H9 (cell line): ENCODE measurements at regions not wholly inside any gene's neighbourhood (a gene's known extent, or its start where the extent isn't known, plus 50 kb on each side); places are given as distances from the start of the nearest gene placed in this dataset.

Source experiments
- DNase-seq: peaks from one replicate; pipeline ENCODE4 v3.0.0-alpha.2; 2017
- H2AFZ ChIP-seq: one replicate; pipeline ENCODE4 v1.6.1; 2013; ENCODE audit warnings: mild to moderate bottlenecking, low read length, control low read depth, moderate library complexity
- H2AK5ac ChIP-seq: 2 replicates; pipeline ENCODE4 v1.6.1; 2013; ENCODE audit warnings: low read length, control low read depth, mixed read lengths; ENCODE audit not compliant: insufficient read length
- H2BK120ac ChIP-seq: one replicate; pipeline ENCODE4 v1.6.1; 2013; ENCODE audit warnings: low read depth, mild to moderate bottlenecking, low read length, control low read depth, inconsistent platforms; ENCODE audit not compliant: poor library complexity, severe bottlenecking
- H2BK12ac ChIP-seq: 2 replicates; pipeline ENCODE4 v1.6.1; 2013; ENCODE audit warnings: low read length, control low read depth, mixed read lengths, low read depth; ENCODE audit not compliant: insufficient read length
- H2BK15ac ChIP-seq: 2 replicates; pipeline ENCODE4 v1.6.1; 2013; ENCODE audit warnings: low read depth, low read length, control low read depth
- H2BK20ac ChIP-seq: one replicate; pipeline ENCODE4 v1.6.1; 2013; ENCODE audit warnings: low read depth, mild to moderate bottlenecking, low read length, control low read depth, inconsistent platforms; ENCODE audit not compliant: poor library complexity, severe bottlenecking
- H2BK5ac ChIP-seq: 2 replicates; pipeline ENCODE4 v1.6.1; 2013; ENCODE audit warnings: low read length, control low read depth, mixed read lengths; ENCODE audit not compliant: insufficient read length
- H3K14ac ChIP-seq: 2 replicates; pipeline ENCODE4 v1.6.1; 2013; ENCODE audit warnings: low read length, control low read depth; ENCODE audit not compliant: insufficient read depth
- H3K18ac ChIP-seq: 2 replicates; pipeline ENCODE4 v1.6.1; 2013; ENCODE audit warnings: low read depth, mild to moderate bottlenecking, mixed read lengths, low read length, control low read depth; ENCODE audit not compliant: insufficient read length
- H3K23ac ChIP-seq: 2 replicates; pipeline ENCODE4 v1.6.1; 2013; ENCODE audit warnings: low read length, control low read depth, mixed read lengths, low read depth; ENCODE audit not compliant: insufficient read length
- H3K23me2 ChIP-seq: 2 replicates; pipeline ENCODE4 v1.6.1; 2013; ENCODE audit warnings: low read depth, mild to moderate bottlenecking, mixed read lengths, low read length, control low read depth; ENCODE audit not compliant: insufficient read length, poor library complexity, severe bottlenecking
- H3K27ac ChIP-seq: 2 replicates; pipeline ENCODE4 v1.5.1; 2013; ENCODE audit warnings: low read length, control low read depth, mixed read lengths, low read depth; ENCODE audit not compliant: insufficient read length
- H3K27me3 ChIP-seq: 2 replicates; pipeline ENCODE4 v1.6.1; 2013; ENCODE audit warnings: low read length, control low read depth, inconsistent platforms; ENCODE audit not compliant: insufficient read depth
- H3K4ac ChIP-seq: 2 replicates; pipeline ENCODE4 v1.6.1; 2013; ENCODE audit warnings: low read depth, mild to moderate bottlenecking, control low read depth, inconsistent platforms, low read length, moderate library complexity
- H3K4me1 ChIP-seq: 2 replicates; pipeline ENCODE4 v1.6.1; 2013; ENCODE audit warnings: low read length, control low read depth, inconsistent platforms; ENCODE audit not compliant: insufficient read depth
- H3K4me2 ChIP-seq: 2 replicates; pipeline ENCODE4 v1.6.1; 2013; ENCODE audit warnings: low read length, control low read depth, mixed read lengths; ENCODE audit not compliant: insufficient read length, insufficient read depth
- H3K56ac ChIP-seq: 2 replicates; pipeline ENCODE4 v1.6.1; 2013; ENCODE audit warnings: low read depth, mild to moderate bottlenecking, mixed read lengths, low read length, control low read depth; ENCODE audit not compliant: insufficient read length
- H3K79me1 ChIP-seq: 2 replicates; pipeline ENCODE4 v1.6.1; 2013; ENCODE audit warnings: low read depth, mild to moderate bottlenecking, moderate library complexity, low read length, control low read depth, inconsistent platforms; ENCODE audit not compliant: insufficient read depth, poor library complexity, severe bottlenecking
- H3K79me2 ChIP-seq: 2 replicates; pipeline ENCODE4 v1.6.1; 2013; ENCODE audit warnings: low read length, control low read depth, inconsistent platforms; ENCODE audit not compliant: insufficient read depth
- H3K9ac ChIP-seq: 2 replicates; pipeline ENCODE4 v1.6.1; 2013; ENCODE audit warnings: low read length, control low read depth, mixed read lengths; ENCODE audit not compliant: insufficient read length; ENCODE audit errors: extremely low read depth
- H3K9me3 ChIP-seq: one replicate; pipeline ENCODE4 v1.6.1; 2013; ENCODE audit warnings: low read depth, low read length, inconsistent platforms; ENCODE audit not compliant: control insufficient read depth
- H3T11ph ChIP-seq: one replicate; pipeline ENCODE4 v1.6.1; 2013; ENCODE audit warnings: mild to moderate bottlenecking, low read length, control low read depth, inconsistent platforms
- H4K20me1 ChIP-seq: one replicate; pipeline ENCODE4 v1.6.1; 2013; ENCODE audit not compliant: control insufficient read depth, insufficient read length, insufficient read depth
- H4K5ac ChIP-seq: 2 replicates; pipeline ENCODE4 v1.6.1; 2013; ENCODE audit warnings: low read depth, mild to moderate bottlenecking, mixed read lengths, low read length, control low read depth; ENCODE audit not compliant: insufficient read length
- H4K8ac ChIP-seq: replicated peaks from 2 replicates; pipeline ENCODE4 v1.6.1; 2013; ENCODE audit warnings: low read length, control low read depth, mixed read lengths, low read depth; ENCODE audit not compliant: insufficient read length
- H4K91ac ChIP-seq: 2 replicates; pipeline ENCODE4 v1.6.1; 2013; ENCODE audit warnings: low read depth, mild to moderate bottlenecking, moderate library complexity, mixed read lengths, low read length, control low read depth; ENCODE audit not compliant: insufficient read length
- H3K27ac Mint-ChIP-seq, 3 experiments: 2 replicates in 2 of 3; 3 replicates in 1 of 3; pipeline ENCODE4 v1.8.0; 2020 to 2021; ENCODE audit warnings: mixed read lengths in 3 of 3, mild to moderate bottlenecking in 1 of 3, moderate library complexity in 1 of 3
- H3K27me3 Mint-ChIP-seq: 2 replicates; pipeline ENCODE4 v1.8.0; 2021; ENCODE audit warnings: low read depth, mild to moderate bottlenecking, moderate library complexity, mixed read lengths
- H3K36me3 Mint-ChIP-seq, 3 experiments: 2 replicates in 2 of 3; 3 replicates in 1 of 3; pipeline ENCODE4 v1.8.0; 2020 to 2021; ENCODE audit warnings: low read depth in 3 of 3, mixed read lengths in 3 of 3; ENCODE audit not compliant: insufficient read depth in 1 of 3
- H3K4me1 Mint-ChIP-seq, 2 experiments: 2 replicates each; pipeline ENCODE4 v1.8.0; 2020; ENCODE audit warnings: mixed read lengths in 2 of 2
- H3K4me3 Mint-ChIP-seq, 2 experiments: 2 replicates in 1 of 2; 3 replicates in 1 of 2; pipeline ENCODE4 v1.8.0; 2020 to 2021; ENCODE audit warnings: mild to moderate bottlenecking in 2 of 2, mixed read lengths in 2 of 2, moderate library complexity in 1 of 2
- H3K9me3 Mint-ChIP-seq, 2 experiments: 2 replicates in 1 of 2; 3 replicates in 1 of 2; pipeline ENCODE4 v1.8.0; 2020; ENCODE audit warnings: mild to moderate bottlenecking in 2 of 2, mixed read lengths in 2 of 2, moderate library complexity in 1 of 2
- TF ChIP-seq, protein P1 (sequence below): fragments of 200-600 bp; sonication (generic); conservative IDR thresholded peaks from 3 replicates; pipeline ENCODE4 v1.8.0; 2021; ENCODE audit warnings: antibody characterized with exemption, mild to moderate bottlenecking

DNA sequence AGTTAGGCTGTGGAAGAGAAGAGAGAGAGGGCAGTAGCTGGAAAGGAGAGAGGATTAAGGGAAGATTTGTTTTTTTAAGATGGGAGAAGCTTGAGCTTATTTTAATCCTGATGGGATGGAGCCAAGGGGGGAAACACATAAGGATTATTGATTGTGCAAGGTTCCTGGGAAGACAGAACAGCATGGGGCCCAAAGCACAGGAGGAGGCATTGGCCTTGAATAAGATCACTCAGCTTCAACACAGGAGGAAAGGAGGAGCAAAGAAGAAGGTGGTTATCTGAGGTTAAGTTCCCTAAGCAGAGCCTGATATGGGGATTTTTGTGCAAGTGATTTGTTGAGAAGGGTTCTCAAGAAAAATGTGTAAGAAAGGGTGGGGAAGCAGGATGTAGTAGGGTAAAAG lies 169.8 kb downstream of the ABCC12 start:
- peaks cover 42% of the 10 kb centered on the region for H3K27me3 Mint-ChIP-seq
- DNase-seq, result no peak
- H3K4me2 ChIP-seq, result no peak overlapping the region

More for the DNA sequence above, 169.8 kb downstream of the ABCC12 start:
- Histone ChIP-seq H2BK20ac (no peak overlapping the region), H3K14ac (no peak overlapping the region), H3K9ac (no peak overlapping the region), H3T11ph (no peak overlapping the region), H2BK12ac (no peak overlapping the region), H2BK5ac (no peak overlapping the region), H2AK5ac (no peak overlapping the region), H4K8ac (no peak overlapping the region), H3K18ac (no peak overlapping the region), H3K9me3 (peaks cover 9% of the 10 kb centered on the region), H2BK15ac (no peak overlapping the region), H4K5ac (no peak overlapping the region), H2BK120ac (no peak overlapping the region), H3K4ac (no peak overlapping the region), H3K56ac (no peak overlapping the region), H3K79me1 (no peaks in the 10 kb centered on the region), H3K23me2 (no peaks in the 10 kb centered on the region), H3K4me1 (peaks cover 2% of the 10 kb centered on the region; the same call in 1 of the 2 replicates), H4K20me1 (no peaks in the 10 kb centered on the region), H3K79me2 (no peaks in the 10 kb centered on the region), H3K27ac (no peak overlapping the region), H2AFZ (no peak overlapping the region), H3K23ac (no peak overlapping the region), H4K91ac (no peak overlapping the region), H3K27me3 (no peaks in the 10 kb centered on the region)
- peaks cover 17 to 20% of the 10 kb centered on the region in 2 experiments for H3K4me1 Mint-ChIP-seq
- TF ChIP-seq, protein P1, sequence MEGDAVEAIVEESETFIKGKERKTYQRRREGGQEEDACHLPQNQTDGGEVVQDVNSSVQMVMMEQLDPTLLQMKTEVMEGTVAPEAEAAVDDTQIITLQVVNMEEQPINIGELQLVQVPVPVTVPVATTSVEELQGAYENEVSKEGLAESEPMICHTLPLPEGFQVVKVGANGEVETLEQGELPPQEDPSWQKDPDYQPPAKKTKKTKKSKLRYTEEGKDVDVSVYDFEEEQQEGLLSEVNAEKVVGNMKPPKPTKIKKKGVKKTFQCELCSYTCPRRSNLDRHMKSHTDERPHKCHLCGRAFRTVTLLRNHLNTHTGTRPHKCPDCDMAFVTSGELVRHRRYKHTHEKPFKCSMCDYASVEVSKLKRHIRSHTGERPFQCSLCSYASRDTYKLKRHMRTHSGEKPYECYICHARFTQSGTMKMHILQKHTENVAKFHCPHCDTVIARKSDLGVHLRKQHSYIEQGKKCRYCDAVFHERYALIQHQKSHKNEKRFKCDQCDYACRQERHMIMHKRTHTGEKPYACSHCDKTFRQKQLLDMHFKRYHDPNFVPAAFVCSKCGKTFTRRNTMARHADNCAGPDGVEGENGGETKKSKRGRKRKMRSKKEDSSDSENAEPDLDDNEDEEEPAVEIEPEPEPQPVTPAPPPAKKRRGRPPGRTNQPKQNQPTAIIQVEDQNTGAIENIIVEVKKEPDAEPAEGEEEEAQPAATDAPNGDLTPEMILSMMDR, result no peak
- H3K27ac Mint-ChIP-seq, result no peak overlapping the region
- no peak overlapping the region for H3K4me3 Mint-ChIP-seq
- H3K9me3 Mint-ChIP-seq, result peaks cover 8 to 12% of the 10 kb centered on the region in 2 experiments; a peak in 4 of 5 replicates
- peaks cover 0 to 13% (median 5%) of the 10 kb centered on the region in 3 experiments; a peak in 4 of 7 replicates for H3K36me3 Mint-ChIP-seq
